ENCODE measurements at regions not wholly inside any gene's neighbourhood (a gene's known extent, or its start where the extent isn't known, plus 50 kb on each side); places are given as distances from the start of the nearest gene placed in this dataset.

- TF ChIP-seq, protein P1, sequence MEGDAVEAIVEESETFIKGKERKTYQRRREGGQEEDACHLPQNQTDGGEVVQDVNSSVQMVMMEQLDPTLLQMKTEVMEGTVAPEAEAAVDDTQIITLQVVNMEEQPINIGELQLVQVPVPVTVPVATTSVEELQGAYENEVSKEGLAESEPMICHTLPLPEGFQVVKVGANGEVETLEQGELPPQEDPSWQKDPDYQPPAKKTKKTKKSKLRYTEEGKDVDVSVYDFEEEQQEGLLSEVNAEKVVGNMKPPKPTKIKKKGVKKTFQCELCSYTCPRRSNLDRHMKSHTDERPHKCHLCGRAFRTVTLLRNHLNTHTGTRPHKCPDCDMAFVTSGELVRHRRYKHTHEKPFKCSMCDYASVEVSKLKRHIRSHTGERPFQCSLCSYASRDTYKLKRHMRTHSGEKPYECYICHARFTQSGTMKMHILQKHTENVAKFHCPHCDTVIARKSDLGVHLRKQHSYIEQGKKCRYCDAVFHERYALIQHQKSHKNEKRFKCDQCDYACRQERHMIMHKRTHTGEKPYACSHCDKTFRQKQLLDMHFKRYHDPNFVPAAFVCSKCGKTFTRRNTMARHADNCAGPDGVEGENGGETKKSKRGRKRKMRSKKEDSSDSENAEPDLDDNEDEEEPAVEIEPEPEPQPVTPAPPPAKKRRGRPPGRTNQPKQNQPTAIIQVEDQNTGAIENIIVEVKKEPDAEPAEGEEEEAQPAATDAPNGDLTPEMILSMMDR (conservative IDR thresholded peaks at IDR 0.05), result no peak
- TF ChIP-seq EZH2 (IDR thresholded peaks at IDR 0.05; ENCODE audit: low read depth), result no peak
- DNase-seq, result no peak
- Histone ChIP-seq H3K36me3 (ENCODE audit: low read depth) (no peaks in the 10 kb centered on the region), H3K27ac (no peak overlapping the region), H3F3A (ENCODE audit: insufficient read depth, low read depth) (no peaks in the 10 kb centered on the region), H3K4me2 (no peak overlapping the region), H2AFZ (no peak overlapping the region), H3K9me2 (ENCODE audit: insufficient read depth) (no peaks in the 10 kb centered on the region), H3K27me3 (ENCODE audit: insufficient read depth, low read depth) (no peaks in the 10 kb centered on the region), H3K9me3 (ENCODE audit: insufficient read depth, low read depth) (no peaks in the 10 kb centered on the region), H3K4me3 (no peak overlapping the region), H3K4me1 (replicated peaks; ENCODE audit: insufficient read depth) (no peaks in the 10 kb centered on the region), H4K20me1 (ENCODE audit: insufficient read depth) (no peaks in the 10 kb centered on the region), H3K79me2 (ENCODE audit: low read depth) (no peaks in the 10 kb centered on the region)
- BruUV-seq (replicated peaks), result no TSS peak
- ChIA-PET CTCF (no interaction called here), POLR2A (ENCODE audit: unreplicated experiment) (no interaction called here)
- intact Hi-C loops (cut with micrococcal nuclease; ENCODE audit: unreplicated experiment), result no loop called here
Measured at GRCh38 chr18:69158944-69159343, 241.7 kb upstream of the DOK6 start.

DNA sequence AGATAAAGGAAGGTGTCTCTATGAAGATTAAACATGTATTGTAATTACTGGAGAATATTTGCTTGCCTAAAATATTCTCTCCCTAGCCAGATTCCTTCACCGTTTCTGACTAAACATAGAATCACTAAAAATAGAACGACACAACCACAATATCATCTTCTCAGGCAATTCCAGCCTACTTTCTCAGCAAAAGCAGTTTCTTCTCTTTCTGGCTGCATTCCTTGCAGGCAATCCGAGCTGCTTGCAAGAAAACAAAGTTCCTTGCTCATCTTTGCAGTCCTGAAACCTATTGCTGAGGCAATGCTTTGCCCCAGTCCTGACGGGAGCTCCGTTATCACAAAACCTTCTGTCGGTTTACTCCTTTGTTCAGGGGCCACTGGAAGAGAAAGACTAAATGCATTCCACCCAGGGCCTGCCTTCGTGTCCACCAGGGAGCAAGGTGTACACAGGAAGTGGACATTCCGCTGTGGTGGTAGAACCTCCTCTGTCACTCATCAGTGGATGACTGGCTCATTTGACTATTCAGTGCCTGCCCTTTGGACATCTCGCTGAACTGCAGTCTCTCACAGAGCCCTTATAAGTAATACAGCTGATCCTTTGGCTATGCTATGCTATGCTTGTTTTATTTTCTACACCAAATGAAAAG, 239.2 kb upstream of the DOK6 start:
- Histone ChIP-seq H3K27ac (no peak overlapping the region), H3K4me3 (no peak overlapping the region)
- POLR2A ChIA-PET (ENCODE audit: unreplicated experiment), result no interaction called here

GRCh38 chr18:69162649-69163048, 238.0 kb upstream of the DOK6 start:
- H3K79me2 ChIP-seq (ENCODE audit: low read depth), result no peaks in the 10 kb centered on the region
- no peak overlapping the region for H3K27ac ChIP-seq
- H2AFZ ChIP-seq, result peak overlapping the region; percentile 82
- H3K36me3 ChIP-seq (ENCODE audit: low read depth), result no peaks in the 10 kb centered on the region
- no peaks in the 10 kb centered on the region for H3K4me1 ChIP-seq (replicated peaks; ENCODE audit: insufficient read depth)
- TF ChIP-seq EZH2 (IDR thresholded peaks at IDR 0.05; ENCODE audit: low read depth), result no peak
- TF ChIP-seq, protein P1 (conservative IDR thresholded peaks at IDR 0.05), result no peak
- H3K4me2 ChIP-seq, result peak overlapping the region; percentile 66
- no peaks in the 10 kb centered on the region for H3K27me3 ChIP-seq (ENCODE audit: insufficient read depth, low read depth)
- CTCF ChIA-PET, result no interaction called here
- peak overlapping the region; percentile 57; the same call in 1 of the 2 replicates for H3K4me3 ChIP-seq
- no TSS peak for BruUV-seq (replicated peaks)
- DNase-seq, result no peak
- intact Hi-C loops (cut with micrococcal nuclease; ENCODE audit: unreplicated experiment), result no loop called here
- H3K9me2 ChIP-seq (ENCODE audit: insufficient read depth), result no peaks in the 10 kb centered on the region
- POLR2A ChIA-PET (ENCODE audit: unreplicated experiment), result no interaction called here
- no peaks in the 10 kb centered on the region for H4K20me1 ChIP-seq (ENCODE audit: insufficient read depth)
- H3F3A ChIP-seq (ENCODE audit: insufficient read depth, low read depth), result no peaks in the 10 kb centered on the region
- H3K9me3 ChIP-seq (ENCODE audit: insufficient read depth, low read depth), result no peaks in the 10 kb centered on the region

More for the DNA sequence above, 239.2 kb upstream of the DOK6 start:
- H3K4me1 ChIP-seq (replicated peaks; ENCODE audit: insufficient read depth), result no peaks in the 10 kb centered on the region
- no peaks in the 10 kb centered on the region for H4K20me1 ChIP-seq (ENCODE audit: insufficient read depth)
- H2AFZ ChIP-seq, result no peak overlapping the region
- no peaks in the 10 kb centered on the region for H3K36me3 ChIP-seq (ENCODE audit: low read depth)
- BruUV-seq (replicated peaks), result no TSS peak
- no peak for DNase-seq
- CTCF ChIA-PET, result no interaction called here
- H3F3A ChIP-seq (ENCODE audit: insufficient read depth, low read depth), result no peaks in the 10 kb centered on the region
- intact Hi-C loops (cut with micrococcal nuclease; ENCODE audit: unreplicated experiment), result no loop called here
- no peak overlapping the region for H3K4me2 ChIP-seq
- no peaks in the 10 kb centered on the region for H3K27me3 ChIP-seq (ENCODE audit: insufficient read depth, low read depth)
- no peak for TF ChIP-seq EZH2 (IDR thresholded peaks at IDR 0.05; ENCODE audit: low read depth)
- H3K9me2 ChIP-seq (ENCODE audit: insufficient read depth), result no peaks in the 10 kb centered on the region
- H3K79me2 ChIP-seq (ENCODE audit: low read depth), result no peaks in the 10 kb centered on the region
- H3K9me3 ChIP-seq (ENCODE audit: insufficient read depth, low read depth), result no peaks in the 10 kb centered on the region

GRCh38 chr18:69172046-69172445, 228.6 kb upstream of the DOK6 start:
- BruUV-seq (replicated peaks), result no TSS peak
- no peaks in the 10 kb centered on the region for H3K9me2 ChIP-seq (ENCODE audit: insufficient read depth)
- no peaks in the 10 kb centered on the region for H3K36me3 ChIP-seq (ENCODE audit: low read depth)
- H3F3A ChIP-seq (ENCODE audit: insufficient read depth, low read depth), result no peaks in the 10 kb centered on the region
- DNase-seq, result no peak
- H3K4me1 ChIP-seq (replicated peaks; ENCODE audit: insufficient read depth), result peaks cover 6% of the 10 kb centered on the region
- H3K4me2 ChIP-seq, result no peak overlapping the region
- ChIA-PET CTCF (no interaction called here), POLR2A (ENCODE audit: unreplicated experiment) (no interaction called here)
- peaks cover 5% of the 10 kb centered on the region; the same call in 1 of the 2 replicates for H3K9me3 ChIP-seq (ENCODE audit: insufficient read depth, low read depth)
- H2AFZ ChIP-seq, result no peak overlapping the region
- H4K20me1 ChIP-seq (ENCODE audit: insufficient read depth), result no peaks in the 10 kb centered on the region
- H3K79me2 ChIP-seq (ENCODE audit: low read depth), result no peaks in the 10 kb centered on the region
- no peak overlapping the region for H3K27ac ChIP-seq
- no peak for TF ChIP-seq EZH2 (IDR thresholded peaks at IDR 0.05; ENCODE audit: low read depth)
- TF ChIP-seq, protein P1 (conservative IDR thresholded peaks at IDR 0.05), result no peak
- H3K27me3 ChIP-seq (ENCODE audit: insufficient read depth, low read depth), result no peaks in the 10 kb centered on the region
- no peak overlapping the region for H3K4me3 ChIP-seq
- intact Hi-C loops (cut with micrococcal nuclease; ENCODE audit: unreplicated experiment), result no loop called here
